Sigmoid colon (tissue), 4 donors: ENCODE measurements at regions not wholly inside any gene's neighbourhood (a gene's known extent, or its start where the extent isn't known, plus 50 kb on each side); places are given as distances from the start of the nearest gene placed in this dataset.

Experiments
- EP300 ChIP-seq, 4 donors: sonication (generic); formaldehyde crosslinking; IDR thresholded peaks; one replicate each; pipeline ENCODE4 v1.6.1; 2017; ENCODE audit warnings: antibody characterized with exemption in 4 of 4
- POLR2A ChIP-seq, 2 donors: fragments of 450-650 bp; IDR thresholded peaks; one replicate each; pipeline ENCODE4 v1.6.1; 2016; ENCODE audit warnings: antibody characterized with exemption in 2 of 2, mild to moderate bottlenecking in 2 of 2, moderate library complexity in 2 of 2
- POLR2AphosphoS5 ChIP-seq, 4 donors: sonication (generic); formaldehyde crosslinking; IDR thresholded peaks; one replicate each; pipeline ENCODE4 v1.6.1; 2017; ENCODE audit warnings: antibody characterized with exemption in 4 of 4
- TF ChIP-seq, protein P1 (sequence below), 4 experiments: fragments of 450-650 bp in 3 of 4; fragments of 200-600 bp in 1 of 4; IDR thresholded peaks; one replicate each; pipeline ENCODE4 v1.5.1; 2016 to 2019; ENCODE audit warnings: antibody characterized with exemption in 4 of 4, mild to moderate bottlenecking in 3 of 4, moderate library complexity in 2 of 4

DNA sequence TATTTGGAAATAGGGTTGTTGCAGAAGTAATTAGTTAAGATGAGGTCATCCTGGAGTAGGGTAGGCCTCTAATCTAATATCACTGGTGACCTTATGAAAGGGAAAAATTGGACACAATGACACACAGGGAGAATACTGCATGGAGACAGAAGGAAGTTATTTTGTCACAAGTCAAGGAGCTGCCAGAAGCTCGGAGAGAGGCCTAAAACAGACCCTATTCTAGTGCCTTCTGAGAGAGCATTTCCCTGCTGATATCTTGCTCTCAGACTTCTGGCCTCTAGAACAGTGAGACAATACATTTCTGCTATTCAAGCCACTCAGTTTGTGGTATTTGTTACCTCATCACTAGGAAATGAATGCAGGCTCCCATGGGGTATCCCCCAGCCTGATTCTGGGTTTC is 332.9 kb downstream of the CSNK1G3 start:
- TF ChIP-seq, protein P1, sequence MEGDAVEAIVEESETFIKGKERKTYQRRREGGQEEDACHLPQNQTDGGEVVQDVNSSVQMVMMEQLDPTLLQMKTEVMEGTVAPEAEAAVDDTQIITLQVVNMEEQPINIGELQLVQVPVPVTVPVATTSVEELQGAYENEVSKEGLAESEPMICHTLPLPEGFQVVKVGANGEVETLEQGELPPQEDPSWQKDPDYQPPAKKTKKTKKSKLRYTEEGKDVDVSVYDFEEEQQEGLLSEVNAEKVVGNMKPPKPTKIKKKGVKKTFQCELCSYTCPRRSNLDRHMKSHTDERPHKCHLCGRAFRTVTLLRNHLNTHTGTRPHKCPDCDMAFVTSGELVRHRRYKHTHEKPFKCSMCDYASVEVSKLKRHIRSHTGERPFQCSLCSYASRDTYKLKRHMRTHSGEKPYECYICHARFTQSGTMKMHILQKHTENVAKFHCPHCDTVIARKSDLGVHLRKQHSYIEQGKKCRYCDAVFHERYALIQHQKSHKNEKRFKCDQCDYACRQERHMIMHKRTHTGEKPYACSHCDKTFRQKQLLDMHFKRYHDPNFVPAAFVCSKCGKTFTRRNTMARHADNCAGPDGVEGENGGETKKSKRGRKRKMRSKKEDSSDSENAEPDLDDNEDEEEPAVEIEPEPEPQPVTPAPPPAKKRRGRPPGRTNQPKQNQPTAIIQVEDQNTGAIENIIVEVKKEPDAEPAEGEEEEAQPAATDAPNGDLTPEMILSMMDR (IDR thresholded peaks at IDR 0.05), result no peak
- TF ChIP-seq POLR2AphosphoS5 (IDR thresholded peaks at IDR 0.05) (no peak), POLR2A (IDR thresholded peaks at IDR 0.05) (no peak), EP300 (IDR thresholded peaks at IDR 0.05) (no peak)
